GM10266 (cell line): ENCODE measurements at regions not wholly inside any gene's neighbourhood (a gene's known extent, or its start where the extent isn't known, plus 50 kb on each side); places are given as distances from the start of the nearest gene placed in this dataset.

ENCODE experiments used
- DNase-seq: peaks from one replicate; pipeline ENCODE4 v3.0.0; 2012; ENCODE audit errors: extremely low spot score
- CTCF ChIP-seq: IDR thresholded peaks from 2 replicates; pipeline ENCODE4 v1.5.1; 2012; ENCODE audit warnings: mild to moderate bottlenecking, low read depth; ENCODE audit not compliant: control insufficient read depth, insufficient read depth; ENCODE audit errors: missing control alignments

- TF ChIP-seq CTCF = no peak
- no peak for DNase-seq
These were observed 207.6 kb downstream of the BRD1 start for GRCh38 chr22:49620003-49620556.

GRCh38 chr22:49619301-49619700, 208.4 kb downstream of the BRD1 start:
- TF ChIP-seq CTCF = no peak
- no peak for DNase-seq

GRCh38 chr22:49618677-49618953, 209.1 kb downstream of the BRD1 start:
- TF ChIP-seq CTCF = no peak
- DNase-seq = no peak

DNA sequence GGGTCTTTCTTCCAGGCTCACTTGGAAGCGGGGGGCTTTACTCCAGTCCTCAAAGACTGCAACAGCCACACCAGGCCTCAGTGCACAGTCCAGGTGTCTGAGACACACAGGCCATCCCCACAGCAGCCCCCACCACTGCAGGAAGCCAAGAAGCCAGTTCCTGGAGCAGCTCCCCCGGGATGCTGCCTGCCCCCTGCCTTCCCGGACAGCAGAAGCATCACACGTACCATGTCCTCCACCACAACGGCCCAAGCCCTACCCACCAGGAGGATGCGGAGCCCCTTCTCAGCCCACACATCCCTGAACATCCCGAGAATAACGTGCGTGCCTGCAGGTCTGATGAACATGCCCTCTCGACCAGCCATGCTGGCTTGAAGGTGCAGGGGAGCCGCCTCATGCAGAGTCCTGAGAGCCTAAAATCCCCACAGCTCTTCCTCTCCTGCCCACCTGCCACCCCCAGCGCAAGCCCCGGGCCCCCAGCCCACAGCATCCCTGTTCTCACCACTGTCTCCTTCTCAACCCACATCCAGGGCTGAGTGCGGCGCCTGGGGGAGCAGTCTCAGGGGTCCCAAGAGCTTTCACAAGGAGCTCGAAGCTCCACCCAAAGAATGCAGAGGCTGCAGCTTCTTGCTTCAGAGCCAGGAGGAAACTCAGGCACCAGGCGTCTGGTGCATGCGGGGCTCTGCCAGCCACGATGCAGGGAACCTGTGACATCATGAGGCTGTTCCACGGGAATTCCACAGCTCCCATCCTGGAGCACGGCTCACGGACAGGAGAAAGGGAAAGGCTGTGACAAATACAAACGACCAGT, 209.6 kb downstream of the BRD1 start:
- no peak for TF ChIP-seq CTCF
- DNase-seq = no peak

- no peak for TF ChIP-seq CTCF
- DNase-seq = no peak
These were observed 210.4 kb downstream of the BRD1 start for GRCh38 chr22:49617264-49617663.

- TF ChIP-seq CTCF = no peak
- DNase-seq = no peak
These were observed 211.1 kb downstream of the BRD1 start for GRCh38 chr22:49616356-49617231.
